Smooth muscle cell (in vitro differentiated cells): ENCODE measurements at regions not wholly inside any gene's neighbourhood (a gene's known extent, or its start where the extent isn't known, plus 50 kb on each side); places are given as distances from the start of the nearest gene placed in this dataset.

Experiments
- DNase-seq: peaks from one replicate; lab custom pipeline; 2025; ENCODE audit not compliant: unreplicated experiment; lab: John Stamatoyannopoulos, UW
- H2AFZ ChIP-seq: fragments of 200-600 bp; sonication (generic); 2 replicates; pipeline ENCODE4 v1.6.0; 2016; ENCODE audit warnings: antibody characterized with exemption, low read depth, mild to moderate bottlenecking
- H3F3A ChIP-seq: fragments of 200-600 bp; sonication (generic); 2 replicates; pipeline ENCODE4 v1.6.0; 2017; ENCODE audit warnings: antibody characterized with exemption, low read depth
- H3K27ac ChIP-seq: fragments of 200-600 bp; sonication (generic); 2 replicates; pipeline ENCODE4 v1.5.1; 2016; ENCODE audit warnings: low read depth, mild to moderate bottlenecking
- H3K27me3 ChIP-seq: fragments of 200-600 bp; sonication (generic); 2 replicates; pipeline ENCODE4 v1.6.1; 2016; ENCODE audit warnings: low read depth, mild to moderate bottlenecking
- H3K36me3 ChIP-seq: fragments of 200-600 bp; sonication (generic); 2 replicates; pipeline ENCODE4 v1.5.1; 2016; ENCODE audit warnings: low read depth
- H3K4me1 ChIP-seq: fragments of 200-600 bp; sonication (generic); 2 replicates; pipeline ENCODE4 v1.5.1; 2016; ENCODE audit warnings: low read depth
- H3K4me2 ChIP-seq: fragments of 200-600 bp; sonication (generic); 2 replicates; pipeline ENCODE4 v1.6.0; 2016; ENCODE audit warnings: mild to moderate bottlenecking
- H3K4me3 ChIP-seq: fragments of 200-600 bp; sonication (generic); 2 replicates; pipeline ENCODE4 v1.5.1; 2016; ENCODE audit warnings: mild to moderate bottlenecking
- H3K79me2 ChIP-seq: fragments of 200-600 bp; sonication (generic); 2 replicates; pipeline ENCODE4 v1.6.0; 2016; ENCODE audit warnings: low read depth, mild to moderate bottlenecking
- H3K9ac ChIP-seq: fragments of 200-600 bp; sonication (generic); 2 replicates; pipeline ENCODE4 v1.6.0; 2016; ENCODE audit warnings: low read depth
- H3K9me3 ChIP-seq: fragments of 200-600 bp; sonication (generic); replicated peaks from 2 replicates; pipeline ENCODE4 v1.5.1; 2016; ENCODE audit warnings: low read depth
- H4K20me1 ChIP-seq: fragments of 200-600 bp; sonication (generic); 2 replicates; pipeline ENCODE4 v1.6.0; 2016; ENCODE audit warnings: low read depth
- WGBS: methylation state at CpG from one replicate; pipeline ENCODE4 v1.1.7; 2016; ENCODE audit warnings: low lambda C conversion rate; 5-methylcytosine and 5-hydroxymethylcytosine counted together
- TF ChIP-seq, protein P1 (sequence below): fragments of 200-600 bp; sonication (generic); IDR thresholded peaks from 2 replicates; pipeline ENCODE4 v1.5.1; 2017; ENCODE audit warnings: borderline replicate concordance, mild to moderate bottlenecking, antibody characterized with exemption; ENCODE audit not compliant: insufficient read depth, poor library complexity, severe bottlenecking

DNA sequence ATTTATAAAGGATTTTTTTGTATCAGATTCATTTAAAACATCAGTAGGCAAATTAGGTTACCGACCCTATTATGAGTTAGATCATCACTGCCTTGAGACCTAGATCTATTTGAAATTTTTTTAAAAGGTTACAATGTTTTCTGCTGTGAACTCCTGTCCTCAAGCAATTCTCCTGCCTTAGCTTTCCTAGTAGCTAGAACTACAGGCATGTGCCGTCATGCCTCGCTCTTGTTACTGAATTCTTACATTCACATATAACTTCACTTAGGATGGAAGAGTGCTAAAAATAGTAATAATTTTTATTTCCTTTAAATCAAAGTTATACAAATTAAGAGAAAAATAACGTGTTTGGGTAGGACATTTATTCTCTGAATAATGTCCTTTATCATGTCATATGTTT is 75.5 kb upstream of the MAOA start:
- no peak for DNase-seq
- Histone ChIP-seq H3K79me2 (no peaks in the 10 kb centered on the region), H2AFZ (no peak overlapping the region), H3K4me1 (no peaks in the 10 kb centered on the region), H3K27ac (no peak overlapping the region), H3K4me3 (no peak overlapping the region), H3K36me3 (no peaks in the 10 kb centered on the region), H3K9ac (no peak overlapping the region), H4K20me1 (no peaks in the 10 kb centered on the region), H3K9me3 (no peaks in the 10 kb centered on the region), H3K27me3 (no peaks in the 10 kb centered on the region), H3F3A (no peaks in the 10 kb centered on the region), H3K4me2 (no peak overlapping the region)
- WGBS = 83% methylated on average over 4 of the region's 4 CpGs
- TF ChIP-seq, protein P1, sequence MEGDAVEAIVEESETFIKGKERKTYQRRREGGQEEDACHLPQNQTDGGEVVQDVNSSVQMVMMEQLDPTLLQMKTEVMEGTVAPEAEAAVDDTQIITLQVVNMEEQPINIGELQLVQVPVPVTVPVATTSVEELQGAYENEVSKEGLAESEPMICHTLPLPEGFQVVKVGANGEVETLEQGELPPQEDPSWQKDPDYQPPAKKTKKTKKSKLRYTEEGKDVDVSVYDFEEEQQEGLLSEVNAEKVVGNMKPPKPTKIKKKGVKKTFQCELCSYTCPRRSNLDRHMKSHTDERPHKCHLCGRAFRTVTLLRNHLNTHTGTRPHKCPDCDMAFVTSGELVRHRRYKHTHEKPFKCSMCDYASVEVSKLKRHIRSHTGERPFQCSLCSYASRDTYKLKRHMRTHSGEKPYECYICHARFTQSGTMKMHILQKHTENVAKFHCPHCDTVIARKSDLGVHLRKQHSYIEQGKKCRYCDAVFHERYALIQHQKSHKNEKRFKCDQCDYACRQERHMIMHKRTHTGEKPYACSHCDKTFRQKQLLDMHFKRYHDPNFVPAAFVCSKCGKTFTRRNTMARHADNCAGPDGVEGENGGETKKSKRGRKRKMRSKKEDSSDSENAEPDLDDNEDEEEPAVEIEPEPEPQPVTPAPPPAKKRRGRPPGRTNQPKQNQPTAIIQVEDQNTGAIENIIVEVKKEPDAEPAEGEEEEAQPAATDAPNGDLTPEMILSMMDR = no peak

DNA sequence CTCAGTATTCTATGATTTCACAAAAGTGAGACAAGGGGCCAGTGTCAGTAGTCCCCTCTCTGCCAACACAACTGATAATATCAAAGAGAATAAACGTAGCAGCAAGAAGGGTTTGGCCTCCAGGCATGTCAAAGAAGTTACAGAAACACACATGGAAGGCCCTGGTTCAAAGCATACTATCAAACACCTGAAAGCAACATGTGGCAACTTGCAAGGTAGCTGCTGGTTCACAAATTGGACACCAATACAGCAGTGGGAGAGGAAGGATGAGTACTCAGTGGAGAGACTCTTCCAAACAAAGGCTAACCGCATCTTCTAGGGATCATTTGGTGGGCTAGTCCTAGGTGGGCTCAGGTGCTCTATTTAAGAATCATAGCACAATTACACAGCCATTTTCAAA is 74.9 kb upstream of the MAOA start:
- H3K27me3 ChIP-seq = no peaks in the 10 kb centered on the region
- no peak overlapping the region for H3K9ac ChIP-seq

DNA sequence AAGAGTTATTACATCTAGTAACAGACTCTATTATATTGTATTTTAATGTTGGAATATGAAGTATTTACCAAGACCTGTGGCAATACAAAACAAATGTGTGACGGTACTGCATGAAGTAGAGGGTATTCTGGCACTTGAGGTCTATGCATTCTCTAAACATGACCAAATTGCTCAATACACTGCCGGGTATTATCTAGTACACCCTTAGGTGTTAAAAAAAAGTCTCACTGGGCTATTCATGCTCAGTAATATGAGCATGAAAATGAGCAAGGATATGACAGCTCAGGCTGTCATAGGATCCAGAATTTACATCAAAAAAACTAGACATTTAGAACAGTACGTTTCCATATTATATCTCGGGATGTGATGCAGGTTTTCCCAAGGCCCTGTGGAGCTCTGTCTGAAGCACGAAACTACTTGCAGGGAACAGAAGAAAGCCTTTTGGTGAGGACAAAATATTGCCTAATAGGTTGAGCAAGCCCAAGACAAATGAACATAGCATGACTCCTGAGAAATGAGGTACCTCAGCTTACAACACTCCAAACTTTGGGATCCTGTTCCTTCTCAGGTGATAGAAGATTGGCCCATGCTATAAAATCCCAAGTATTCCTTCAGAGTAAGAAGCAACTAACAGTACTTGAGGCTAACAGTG is 74.1 kb upstream of the MAOA start:
- no peaks in the 10 kb centered on the region for H3K4me1 ChIP-seq
- H3F3A ChIP-seq = no peaks in the 10 kb centered on the region
- H3K27ac ChIP-seq = no peak overlapping the region
- H3K27me3 ChIP-seq = no peaks in the 10 kb centered on the region
- 83% methylated on average over 5 of the region's 5 CpGs for WGBS
- no peak overlapping the region for H3K4me2 ChIP-seq
- H3K4me3 ChIP-seq = no peak overlapping the region
- no peaks in the 10 kb centered on the region for H3K9me3 ChIP-seq
- H3K79me2 ChIP-seq = no peaks in the 10 kb centered on the region
- H3K9ac ChIP-seq = no peak overlapping the region
- H3K36me3 ChIP-seq = no peaks in the 10 kb centered on the region
- H4K20me1 ChIP-seq = no peaks in the 10 kb centered on the region
- no peak overlapping the region for H2AFZ ChIP-seq
- DNase-seq = no peak
- TF ChIP-seq, protein P1 = no peak

More for the DNA sequence above, 74.9 kb upstream of the MAOA start:
- H3F3A ChIP-seq = no peaks in the 10 kb centered on the region
- no peaks in the 10 kb centered on the region for H3K36me3 ChIP-seq
- no peak overlapping the region for H3K27ac ChIP-seq
- H3K79me2 ChIP-seq = no peaks in the 10 kb centered on the region
- WGBS = 78% methylated on average over 2 of the region's 2 CpGs
- H3K9me3 ChIP-seq = no peaks in the 10 kb centered on the region
- H4K20me1 ChIP-seq = no peaks in the 10 kb centered on the region
- no peak for DNase-seq
- TF ChIP-seq, protein P1 = no peak
- no peak overlapping the region for H3K4me2 ChIP-seq
- H3K4me1 ChIP-seq = no peaks in the 10 kb centered on the region
- no peak overlapping the region for H3K4me3 ChIP-seq
- no peak overlapping the region for H2AFZ ChIP-seq

DNA sequence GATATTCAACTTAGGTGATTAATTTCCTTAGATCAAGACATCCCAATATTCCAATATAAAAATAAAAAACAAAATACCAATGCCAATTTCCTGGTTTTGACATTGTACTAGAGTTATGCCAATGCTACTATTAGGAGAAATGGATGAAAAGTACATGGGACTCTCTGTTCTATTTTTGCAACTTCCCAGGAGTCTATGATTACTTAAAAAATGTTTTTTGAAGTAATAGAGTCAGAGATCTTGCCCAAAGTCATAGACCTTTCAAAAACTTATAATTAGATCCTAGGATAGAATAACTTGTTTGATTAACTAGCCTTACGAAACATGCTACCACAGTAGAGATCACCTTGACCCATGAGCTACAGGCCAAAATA is 73.6 kb upstream of the MAOA start:
- Histone ChIP-seq H3K27ac (no peak overlapping the region), H3K36me3 (no peaks in the 10 kb centered on the region), H4K20me1 (no peaks in the 10 kb centered on the region), H3K4me1 (no peaks in the 10 kb centered on the region), H2AFZ (no peak overlapping the region), H3F3A (no peaks in the 10 kb centered on the region), H3K4me2 (no peak overlapping the region), H3K9ac (no peak overlapping the region), H3K27me3 (no peaks in the 10 kb centered on the region), H3K9me3 (no peaks in the 10 kb centered on the region), H3K79me2 (no peaks in the 10 kb centered on the region), H3K4me3 (no peak overlapping the region)
- WGBS = 84% methylated on average over 1 of the region's 1 CpG
- TF ChIP-seq, protein P1 = no peak
- DNase-seq = no peak
